ENCODE measurements at regions not wholly inside any gene's neighbourhood (a gene's known extent, or its start where the extent isn't known, plus 50 kb on each side); places are given as distances from the start of the nearest gene placed in this dataset.

GRCh38 chr6:166786704-166787293 is 159.7 kb upstream of the RPS6KA2 start:
- no peak overlapping the region for H3K9ac ChIP-seq (ENCODE audit: low read length)
- TF ChIP-seq CTCF (IDR thresholded peaks at IDR 0.05; ENCODE audit: low read length) (peak; percentile 72), EZH2 (IDR thresholded peaks at IDR 0.05; ENCODE audit: borderline replicate concordance, low read length) (no peak)
- no peak overlapping the region for H3K4me3 ChIP-seq (ENCODE audit: low read depth, low read length, poor library complexity, severe bottlenecking)
- H3K27ac ChIP-seq (ENCODE audit: low read depth, low read length, poor library complexity, severe bottlenecking) = no peak overlapping the region
- H3K27me3 ChIP-seq (ENCODE audit: insufficient read depth, low read length) = no peaks in the 10 kb centered on the region
- H4K20me1 ChIP-seq (ENCODE audit: insufficient read depth, low read length) = no peaks in the 10 kb centered on the region
- no peaks in the 10 kb centered on the region for H3K9me2 ChIP-seq (ENCODE audit: low read depth, low read length)
- no peaks in the 10 kb centered on the region for H3K79me2 ChIP-seq (ENCODE audit: insufficient read depth, low read length)
- no peaks in the 10 kb centered on the region for H3K4me1 ChIP-seq (ENCODE audit: insufficient read depth, low read length, severe bottlenecking)
- no peak overlapping the region for H3K4me2 ChIP-seq (ENCODE audit: low read length)
- H3K9me3 ChIP-seq (ENCODE audit: low read length) = no peaks in the 10 kb centered on the region
- no peaks in the 10 kb centered on the region for H3K36me3 ChIP-seq (ENCODE audit: insufficient read depth, low read length)
- H3F3A ChIP-seq (ENCODE audit: insufficient read depth, low read length) = no peaks in the 10 kb centered on the region
- H2AFZ ChIP-seq (ENCODE audit: low read length) = no peak overlapping the region

- no peaks in the 10 kb centered on the region for H3K9me3 ChIP-seq (ENCODE audit: low read length)
- no peak overlapping the region for H3K9ac ChIP-seq (ENCODE audit: low read length)
- H2AFZ ChIP-seq (ENCODE audit: low read length) = no peak overlapping the region
- no peaks in the 10 kb centered on the region for H3K27me3 ChIP-seq (ENCODE audit: insufficient read depth, low read length)
- H3K36me3 ChIP-seq (ENCODE audit: insufficient read depth, low read length) = no peaks in the 10 kb centered on the region
- H3K79me2 ChIP-seq (ENCODE audit: insufficient read depth, low read length) = no peaks in the 10 kb centered on the region
- no peaks in the 10 kb centered on the region for H3K4me1 ChIP-seq (ENCODE audit: insufficient read depth, low read length, severe bottlenecking)
- no peaks in the 10 kb centered on the region for H3F3A ChIP-seq (ENCODE audit: insufficient read depth, low read length)
- no peak overlapping the region for H3K4me3 ChIP-seq (ENCODE audit: low read depth, low read length, poor library complexity, severe bottlenecking)
- H3K4me2 ChIP-seq (ENCODE audit: low read length) = no peak overlapping the region
- TF ChIP-seq EZH2 (IDR thresholded peaks at IDR 0.05; ENCODE audit: borderline replicate concordance, low read length) = no peak
- TF ChIP-seq CTCF (IDR thresholded peaks at IDR 0.05; ENCODE audit: low read length) = no peak
- H3K9me2 ChIP-seq (ENCODE audit: low read depth, low read length) = no peaks in the 10 kb centered on the region
- H4K20me1 ChIP-seq (ENCODE audit: insufficient read depth, low read length) = no peaks in the 10 kb centered on the region
- no peak overlapping the region for H3K27ac ChIP-seq (ENCODE audit: low read depth, low read length, poor library complexity, severe bottlenecking)
Measured at GRCh38 chr6:166785131-166785530, 158.1 kb upstream of the RPS6KA2 start.

DNA sequence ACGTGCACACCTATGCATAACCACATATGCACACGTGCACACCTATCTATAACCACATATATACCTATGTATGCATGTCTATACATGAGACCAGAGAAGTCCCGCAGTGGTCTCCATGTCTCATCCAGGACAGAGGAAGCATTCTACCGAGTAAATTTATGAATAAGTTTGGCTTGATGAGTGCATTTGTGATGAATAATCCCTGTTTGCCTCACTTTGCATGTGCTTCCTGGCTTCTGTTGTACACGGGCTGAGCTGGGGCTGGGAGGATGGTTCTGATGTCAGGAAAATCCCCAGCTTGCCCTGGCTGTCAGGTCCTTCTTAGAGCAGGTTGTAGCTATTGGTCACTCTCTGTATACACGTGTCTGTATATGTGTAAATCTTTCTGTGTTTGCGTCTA is 157.6 kb upstream of the RPS6KA2 start:
- H2AFZ ChIP-seq (ENCODE audit: low read length) = no peak overlapping the region

More for the DNA sequence above, 157.6 kb upstream of the RPS6KA2 start:
- no peaks in the 10 kb centered on the region for H4K20me1 ChIP-seq (ENCODE audit: insufficient read depth, low read length)
- no peaks in the 10 kb centered on the region for H3K79me2 ChIP-seq (ENCODE audit: insufficient read depth, low read length)
- H3K27ac ChIP-seq (ENCODE audit: low read depth, low read length, poor library complexity, severe bottlenecking) = no peak overlapping the region
- H3K36me3 ChIP-seq (ENCODE audit: insufficient read depth, low read length) = no peaks in the 10 kb centered on the region
- no peaks in the 10 kb centered on the region for H3K4me1 ChIP-seq (ENCODE audit: insufficient read depth, low read length, severe bottlenecking)
- no peaks in the 10 kb centered on the region for H3K27me3 ChIP-seq (ENCODE audit: insufficient read depth, low read length)
- H3F3A ChIP-seq (ENCODE audit: insufficient read depth, low read length) = no peaks in the 10 kb centered on the region
- H3K9me3 ChIP-seq (ENCODE audit: low read length) = no peaks in the 10 kb centered on the region
- no peak overlapping the region for H3K9ac ChIP-seq (ENCODE audit: low read length)
- H3K9me2 ChIP-seq (ENCODE audit: low read depth, low read length) = no peaks in the 10 kb centered on the region
- no peak overlapping the region for H3K4me2 ChIP-seq (ENCODE audit: low read length)
- TF ChIP-seq EZH2 (IDR thresholded peaks at IDR 0.05; ENCODE audit: borderline replicate concordance, low read length) = no peak
- TF ChIP-seq CTCF (IDR thresholded peaks at IDR 0.05; ENCODE audit: low read length) = no peak
- no peak overlapping the region for H3K4me3 ChIP-seq (ENCODE audit: low read depth, low read length, poor library complexity, severe bottlenecking)

All from OCI-LY1 (cell line).